GM12878 (cell line): ENCODE measurements at regions not wholly inside any gene's neighbourhood (a gene's known extent, or its start where the extent isn't known, plus 50 kb on each side); places are given as distances from the start of the nearest gene placed in this dataset.

Experiments used
- BCL11A ChIP-seq: IDR thresholded peaks from 2 replicates; pipeline ENCODE4 v1.6.1; 2011; ENCODE audit warnings: low read depth, low read length
- BHLHE40 ChIP-seq, 2 experiments: fragments of 450-650 bp in 1 of 2; IDR thresholded peaks; 2 replicates each; pipeline ENCODE4 v1.6.1; 2011 to 2017; ENCODE audit warnings: low read depth in 2 of 2, borderline replicate concordance in 1 of 2, improper control_type of control experiment in 1 of 2, low read length in 1 of 2, mild to moderate bottlenecking in 1 of 2
- DPF2 ChIP-seq: fragments of 450-650 bp; IDR thresholded peaks from 2 replicates; pipeline ENCODE4 v1.6.1; 2017; ENCODE audit warnings: mild to moderate bottlenecking
- E2F4 ChIP-seq: IDR thresholded peaks from 2 replicates; pipeline ENCODE4 v1.6.1; 2012; ENCODE audit warnings: low read depth, low read length, improper control_type of control experiment
- EED ChIP-seq: sonication (generic); IDR thresholded peaks from 2 replicates; pipeline ENCODE4 v1.6.1; 2016; ENCODE audit warnings: antibody characterized with exemption, low read depth
- HCFC1 ChIP-seq: fragments of 150-350 bp; IDR thresholded peaks from 2 replicates; pipeline ENCODE4 v1.6.1; 2014; ENCODE audit warnings: low read length
- KDM1A ChIP-seq: fragments of 200-600 bp; sonication (generic); IDR thresholded peaks from 2 replicates; pipeline ENCODE4 v1.6.1; 2016; ENCODE audit warnings: borderline replicate concordance
- MXI1 ChIP-seq: fragments of 150-350 bp; IDR thresholded peaks from 2 replicates; pipeline ENCODE4 v1.6.1; 2011; ENCODE audit warnings: low read depth, mild to moderate bottlenecking, inconsistent platforms, low read length, improper control_type of control experiment
- NFYB ChIP-seq: IDR thresholded peaks from 2 replicates; pipeline ENCODE4 v1.6.1; 2011; ENCODE audit warnings: low read depth, mild to moderate bottlenecking, low read length, improper control_type of control experiment, moderate library complexity; ENCODE audit not compliant: insufficient read depth
- PBX3 ChIP-seq: IDR thresholded peaks from 2 replicates; pipeline ENCODE4 v1.6.1; 2011; ENCODE audit warnings: mild to moderate bottlenecking, low read depth, low read length, moderate library complexity; ENCODE audit not compliant: insufficient replicate concordance
- PML ChIP-seq: IDR thresholded peaks from 2 replicates; pipeline ENCODE4 v1.6.1; 2012; ENCODE audit warnings: low read length, inconsistent platforms
- POLR2AphosphoS2 ChIP-seq: IDR thresholded peaks from 2 replicates; pipeline ENCODE4 v1.6.1; 2011; ENCODE audit warnings: low read depth, mild to moderate bottlenecking, low read length, improper control_type of control experiment, moderate library complexity
- RAD51 ChIP-seq: fragments of 450-650 bp; IDR thresholded peaks from 2 replicates; pipeline ENCODE4 v1.6.1; 2016; ENCODE audit warnings: moderate library complexity, mild to moderate bottlenecking, inconsistent platforms
- RCOR1 ChIP-seq: conservative IDR thresholded peaks from 2 replicates; pipeline ENCODE4 v1.6.1; 2012; ENCODE audit warnings: low read depth, low read length, improper control_type of control experiment
- SKIL ChIP-seq: fragments of 450-650 bp; IDR thresholded peaks from 2 replicates; pipeline ENCODE4 v1.6.1; 2017; ENCODE audit warnings: mild to moderate bottlenecking, low read depth, inconsistent platforms; ENCODE audit not compliant: poor library complexity, severe bottlenecking
- SMAD1 ChIP-seq: fragments of 450-650 bp; IDR thresholded peaks from 2 replicates; pipeline ENCODE4 v1.6.1; 2018; ENCODE audit warnings: mild to moderate bottlenecking, low read depth; ENCODE audit not compliant: partially characterized antibody
- SMARCA5 ChIP-seq: fragments of 450-650 bp; IDR thresholded peaks from 2 replicates; pipeline ENCODE4 v1.6.1; 2017; ENCODE audit warnings: mild to moderate bottlenecking
- TARDBP ChIP-seq: IDR thresholded peaks from 2 replicates; pipeline ENCODE4 v1.6.1; 2016; ENCODE audit warnings: borderline replicate concordance
- USF1 ChIP-seq: IDR thresholded peaks from 2 replicates; pipeline ENCODE4 v1.6.1; 2011; ENCODE audit warnings: borderline replicate concordance, low read depth, mild to moderate bottlenecking, moderate library complexity, mixed read lengths, low read length; ENCODE audit not compliant: insufficient read depth; ENCODE audit errors: extremely low read length
- ZNF622 ChIP-seq: fragments of 450-650 bp; IDR thresholded peaks from 2 replicates; pipeline ENCODE4 v1.6.1; 2017; ENCODE audit warnings: mild to moderate bottlenecking, inconsistent platforms
- ZNF687 ChIP-seq: fragments of 450-650 bp; IDR thresholded peaks from 2 replicates; pipeline ENCODE4 v1.6.1; 2017; ENCODE audit warnings: mild to moderate bottlenecking, moderate library complexity

GRCh38 chr1:38558500-38559445 is 300.8 kb downstream of the RRAGC start (continued):
- TF ChIP-seq DPF2: no peak; the same call in 1 of the 2 replicates
- no peak for TF ChIP-seq USF1
- TF ChIP-seq RCOR1: no peak
- TF ChIP-seq POLR2AphosphoS2: no peak
- TF ChIP-seq HCFC1: no peak
- no peak for TF ChIP-seq EED
- TF ChIP-seq BCL11A: 0 out of 2 replicates have a peak, but pooled peaks have one; percentile 26
- no peak for TF ChIP-seq SKIL
- no peak for TF ChIP-seq KDM1A
- TF ChIP-seq PML: no peak
- TF ChIP-seq RAD51: no peak
- no peak for TF ChIP-seq SMAD1
- TF ChIP-seq MXI1: no peak
- TF ChIP-seq BHLHE40 (IDR thresholded peaks at IDR 0.05; ENCODE audit: borderline replicate concordance in 1 of 2, low read depth in 2 of 2, low read length in 1 of 2): no peak
- no peak for TF ChIP-seq ZNF687
- no peak for TF ChIP-seq E2F4
- TF ChIP-seq TARDBP: no peak
- no peak; the same call in none of the 2 replicates for TF ChIP-seq SMARCA5
- TF ChIP-seq NFYB: no peak
- no peak for TF ChIP-seq PBX3
- TF ChIP-seq ZNF622: no peak
